ENCODE measurements at regions not wholly inside any gene's neighbourhood (a gene's known extent, or its start where the extent isn't known, plus 50 kb on each side); places are given as distances from the start of the nearest gene placed in this dataset.

GRCh38 chr14:71403656-71404055 lies 496.4 kb downstream of the PCNX1 start:
- TF ChIP-seq CTCF (IDR thresholded peaks at IDR 0.05; ENCODE audit: low read depth, low read length, missing input control) = peak; percentile 39
- no peak for TF ChIP-seq JUND (IDR thresholded peaks at IDR 0.05)
- TF ChIP-seq RAD21 (IDR thresholded peaks at IDR 0.05) = peak; percentile 56 to 79
- TF ChIP-seq GABPA (IDR thresholded peaks at IDR 0.05 in 1 of 2, conservative IDR thresholded peaks at IDR 0.05 in 1 of 2) = no peak
- no peak for TF ChIP-seq MAX (IDR thresholded peaks at IDR 0.05)
- TF ChIP-seq ATF3 (IDR thresholded peaks at IDR 0.05) = no peak
- TF ChIP-seq SP1 (IDR thresholded peaks at IDR 0.05) = no peak
- no peak for TF ChIP-seq TAF1 (conservative IDR thresholded peaks at IDR 0.05)
- TF ChIP-seq REST (IDR thresholded peaks at IDR 0.05) = no peak
- TF ChIP-seq ZBTB33 (IDR thresholded peaks at IDR 0.05) = no peak
- no peak for TF ChIP-seq FOXA2 (IDR thresholded peaks at IDR 0.05)
- no peak for TF ChIP-seq EGR1 (IDR thresholded peaks at IDR 0.05; ENCODE audit: low read depth in 2 of 2)
